GM19468 (cell line): ENCODE measurements at regions not wholly inside any gene's neighbourhood (a gene's known extent, or its start where the extent isn't known, plus 50 kb on each side); places are given as distances from the start of the nearest gene placed in this dataset.

Experiments
- ATAC-seq: cut with Tn5 transposase; IDR thresholded peaks from one replicate; pipeline ENCODE4 v1.9.1; 2021; ENCODE audit warnings: mild to moderate bottlenecking, moderate library complexity, moderate number of reproducible peaks; ENCODE audit not compliant: unreplicated experiment; ENCODE audit errors: extremely low read depth

- ATAC-seq: no peak
These were observed 335.1 kb upstream of the THRB start for GRCh38 chr3:24829629-24830229.

GRCh38 chr3:24830230-24831152 is 335.8 kb upstream of the THRB start:
- no peak for ATAC-seq

- no peak for ATAC-seq
These were observed 336.6 kb upstream of the THRB start for GRCh38 chr3:24831221-24831620.

GRCh38 chr3:24832891-24833290 is 338.2 kb upstream of the THRB start:
- ATAC-seq: no peak

- ATAC-seq: no peak
These were observed 339.8 kb upstream of the THRB start for GRCh38 chr3:24834442-24834841.

- no peak for ATAC-seq
These were observed 340.9 kb upstream of the THRB start for GRCh38 chr3:24835510-24835909.

GRCh38 chr3:24837601-24838000 is 343.0 kb upstream of the THRB start:
- ATAC-seq: no peak

- ATAC-seq: no peak
These were observed 343.9 kb upstream of the THRB start for GRCh38 chr3:24838533-24838932.

GRCh38 chr3:24843955-24844354 is 349.3 kb upstream of the THRB start:
- no peak for ATAC-seq

- no peak for ATAC-seq
These were observed 351.0 kb upstream of the THRB start for GRCh38 chr3:24845524-24846155.

GRCh38 chr3:24846286-24846860 is 351.7 kb upstream of the THRB start:
- ATAC-seq: no peak

- no peak for ATAC-seq
These were observed 355.6 kb upstream of the THRB start for GRCh38 chr3:24850245-24850644.

GRCh38 chr3:24853685-24854490 is 359.2 kb upstream of the THRB start:
- ATAC-seq: no peak

- no peak for ATAC-seq
These were observed 360.1 kb upstream of the THRB start for GRCh38 chr3:24854748-24855147.

GRCh38 chr3:24857945-24858344 is 363.3 kb upstream of the THRB start:
- no peak for ATAC-seq

GRCh38 chr3:24863215-24863614 is 368.6 kb upstream of the THRB start:
- ATAC-seq: no peak

GRCh38 chr3:24867783-24868182 is 373.1 kb upstream of the THRB start:
- no peak for ATAC-seq

- no peak for ATAC-seq
These were observed 386.6 kb upstream of the THRB start for GRCh38 chr3:24881239-24881638.

- ATAC-seq: no peak
These were observed 391.9 kb upstream of the THRB start for GRCh38 chr3:24886501-24886900.

- no peak for ATAC-seq
These were observed 395.4 kb upstream of the THRB start for GRCh38 chr3:24890012-24890411.
